Upper lobe of left lung (tissue), 6 donors: ENCODE measurements at regions not wholly inside any gene's neighbourhood (a gene's known extent, or its start where the extent isn't known, plus 50 kb on each side); places are given as distances from the start of the nearest gene placed in this dataset.

ENCODE experiments used
- ATAC-seq, 2 donors: fragments of 200-7000 bp; cut with Tn5 transposase; one replicate each; pipeline ENCODE4 v1.9.1; 2022; ENCODE audit warnings: mild to moderate bottlenecking in 2 of 2, moderate library complexity in 2 of 2; ENCODE audit not compliant: low FRiP score in 2 of 2
- DNase-seq, 2 donors: peaks; one replicate each; pipeline ENCODE4 v3.0.0-alpha.2; 2019 to 2020
- H3K27ac ChIP-seq, 4 donors: fragments of 200-600 bp; sonication (generic); one replicate each; pipeline ENCODE4 v1.5.1; 2016 to 2019
- H3K27me3 ChIP-seq, 4 donors: fragments of 200-600 bp; sonication (generic); one replicate each; pipeline ENCODE4 v1.5.1; 2017 to 2019
- H3K36me3 ChIP-seq, 4 donors: fragments of 200-600 bp; sonication (generic); one replicate each; pipeline ENCODE4 v1.5.1; 2016 to 2019
- H3K4me1 ChIP-seq, 4 donors: fragments of 200-600 bp; sonication (generic); one replicate each; pipeline ENCODE4 v1.5.1; 2018 to 2019
- H3K4me3 ChIP-seq, 4 donors: fragments of 200-600 bp; sonication (generic); one replicate each; pipeline ENCODE4 v1.5.1; 2017 to 2019; ENCODE audit warnings: mild to moderate bottlenecking in 2 of 4, moderate library complexity in 1 of 4
- H3K9me3 ChIP-seq, 4 donors: fragments of 200-600 bp; sonication (generic); one replicate each; pipeline ENCODE4 v1.5.1; 2018 to 2019
- CTCF ChIP-seq, 6 experiments: fragments of 450-650 bp in 4 of 6; fragments of 200-600 bp in 2 of 6; sonication (generic) in 2 of 6; IDR thresholded peaks; one replicate each; pipeline ENCODE4 v1.5.1; 2016 to 2019; ENCODE audit warnings: antibody characterized with exemption in 6 of 6
- EP300 ChIP-seq, 4 donors: sonication (generic); formaldehyde crosslinking; IDR thresholded peaks; one replicate each; pipeline ENCODE4 v1.5.1; 2017; ENCODE audit warnings: antibody characterized with exemption in 4 of 4, control low read depth in 2 of 4
- POLR2A ChIP-seq, 4 donors: fragments of 450-650 bp; IDR thresholded peaks; one replicate each; pipeline ENCODE4 v1.5.1; 2016 to 2017; ENCODE audit warnings: antibody characterized with exemption in 4 of 4, mild to moderate bottlenecking in 2 of 4
- POLR2AphosphoS5 ChIP-seq, 2 donors: sonication (generic); formaldehyde crosslinking; IDR thresholded peaks; one replicate each; pipeline ENCODE4 v1.5.1; 2017; ENCODE audit warnings: antibody characterized with exemption in 2 of 2
- WGBS, 2 donors: methylation state at CpG; one replicate each; pipeline ENCODE4 v1.1.5; 2017 to 2018; 5-methylcytosine and 5-hydroxymethylcytosine counted together
- donor health status: DM: no; HTN: no; CAD: no; lungs with moderate emphysema.
- donor health status: DM: no; HTN: yes; CAD: no; lungs with severe emphysema.

GRCh38 chr7:54066643-54067042, 475.5 kb upstream of the VSTM2A start:
- no peaks in the 10 kb centered on the region for H3K4me1 ChIP-seq
- no peak overlapping the region for H3K4me3 ChIP-seq
- no peaks in the 10 kb centered on the region for H3K9me3 ChIP-seq
- no peak for TF ChIP-seq EP300 (IDR thresholded peaks at IDR 0.05)
- TF ChIP-seq POLR2AphosphoS5 (IDR thresholded peaks at IDR 0.05) = no peak
- DNase-seq (no peak), ATAC-seq (no peak)
- no peaks in the 10 kb centered on the region for H3K36me3 ChIP-seq
- WGBS, 2 donors = 76 to 77% methylated on average over 5 of the region's 5 CpGs
- H3K27ac ChIP-seq = no peak overlapping the region
- no peaks in the 10 kb centered on the region for H3K27me3 ChIP-seq

GRCh38 chr7:54069843-54070242, 472.3 kb upstream of the VSTM2A start:
- Histone ChIP-seq H3K9me3 (peaks cover 0 to 4% (median 0%) of the 10 kb centered on the region in 4 donors), H3K36me3 (no peaks in the 10 kb centered on the region), H3K4me1 (no peaks in the 10 kb centered on the region), H3K4me3 (no peak overlapping the region), H3K27me3 (no peaks in the 10 kb centered on the region), H3K27ac (no peak overlapping the region)
- TF ChIP-seq EP300 (IDR thresholded peaks at IDR 0.05) (no peak), CTCF (IDR thresholded peaks at IDR 0.05) (no peak), POLR2AphosphoS5 (IDR thresholded peaks at IDR 0.05) (no peak)
- no peak for ATAC-seq
- WGBS, 2 donors = 80 to 90% methylated on average over 4 of the region's 4 CpGs
- DNase-seq = no peak

GRCh38 chr7:54072710-54073109, 469.5 kb upstream of the VSTM2A start:
- Histone ChIP-seq H3K9me3 (peaks cover 0 to 4% (median 0%) of the 10 kb centered on the region in 4 donors), H3K4me3 (no peak overlapping the region), H3K36me3 (no peaks in the 10 kb centered on the region), H3K27ac (no peak overlapping the region), H3K4me1 (no peaks in the 10 kb centered on the region), H3K27me3 (no peaks in the 10 kb centered on the region)
- 74 to 81% methylated on average over 4 of the region's 4 CpGs for WGBS, 2 donors
- ATAC-seq = no peak
- TF ChIP-seq POLR2A (IDR thresholded peaks at IDR 0.05) (no peak), EP300 (IDR thresholded peaks at IDR 0.05) (no peak), POLR2AphosphoS5 (IDR thresholded peaks at IDR 0.05) (no peak), CTCF (IDR thresholded peaks at IDR 0.05) (no peak)
- no peak for DNase-seq

- no peak for DNase-seq
- Histone ChIP-seq H3K36me3 (no peaks in the 10 kb centered on the region), H3K27me3 (no peaks in the 10 kb centered on the region), H3K9me3 (peaks cover 0 to 4% (median 0%) of the 10 kb centered on the region in 4 donors), H3K4me1 (no peaks in the 10 kb centered on the region), H3K4me3 (no peak overlapping the region), H3K27ac (no peak overlapping the region)
- WGBS, 2 donors = 68 to 80% methylated on average over 3 of the region's 3 CpGs
- ATAC-seq = no peak
- TF ChIP-seq EP300 (IDR thresholded peaks at IDR 0.05) (no peak), CTCF (IDR thresholded peaks at IDR 0.05) (no peak), POLR2A (IDR thresholded peaks at IDR 0.05) (no peak), POLR2AphosphoS5 (IDR thresholded peaks at IDR 0.05) (no peak)
Observed at GRCh38 chr7:54076616-54077015, 465.6 kb upstream of the VSTM2A start.

- ATAC-seq (no peak), DNase-seq (no peak)
- H3K4me1 ChIP-seq = no peaks in the 10 kb centered on the region
- H3K27me3 ChIP-seq = no peaks in the 10 kb centered on the region
- TF ChIP-seq EP300 (IDR thresholded peaks at IDR 0.05) = no peak
- no peak for TF ChIP-seq CTCF (IDR thresholded peaks at IDR 0.05)
- TF ChIP-seq POLR2A (IDR thresholded peaks at IDR 0.05) = no peak
- no peak for TF ChIP-seq POLR2AphosphoS5 (IDR thresholded peaks at IDR 0.05)
- WGBS, 2 donors = 42 to 77% methylated on average over 2 of the region's 2 CpGs
- no peak overlapping the region for H3K4me3 ChIP-seq
- no peaks in the 10 kb centered on the region for H3K36me3 ChIP-seq
- peaks cover 0 to 4% (median 0%) of the 10 kb centered on the region in 4 donors for H3K9me3 ChIP-seq
- no peak overlapping the region for H3K27ac ChIP-seq
Observed at GRCh38 chr7:54080525-54080924, 461.6 kb upstream of the VSTM2A start.
